HEK293T (cell line): ENCODE measurements at regions not wholly inside any gene's neighbourhood (a gene's known extent, or its start where the extent isn't known, plus 50 kb on each side); places are given as distances from the start of the nearest gene placed in this dataset.

Source experiments
- CTCF ChIA-PET: fragments of 350-600 bp; formaldehyde crosslinking; extraction: SDS; loops from one replicate; lab custom pipeline; 2021; ENCODE audit warnings: antibody characterized with exemption, inconsistent platforms; lab: Yijun Ruan, JAX
- POLR2A ChIA-PET: fragments of 350-600 bp; formaldehyde crosslinking; extraction: SDS; loops from one replicate; lab custom pipeline; 2020; ENCODE audit warnings: antibody characterized with exemption, inconsistent platforms; lab: Yijun Ruan, JAX
- DNase-seq: peaks from one replicate; pipeline ENCODE4 v3.0.0; 2012; ENCODE audit warnings: mixed read lengths; ENCODE audit errors: extremely low spot score
- ARNT ChIP-seq: fragments of 450-650 bp; IDR thresholded peaks from 2 replicates; pipeline ENCODE4 v1.6.1; 2017; ENCODE audit warnings: mild to moderate bottlenecking
- BHLHE40 ChIP-seq: fragments of 450-650 bp; IDR thresholded peaks from 2 replicates; pipeline ENCODE4 v1.6.1; 2016; ENCODE audit warnings: mild to moderate bottlenecking, moderate library complexity, borderline replicate concordance
- CTBP1 ChIP-seq: fragments of 450-650 bp; IDR thresholded peaks from 2 replicates; pipeline ENCODE4 v1.6.1; 2016; ENCODE audit warnings: borderline replicate concordance
- ELF4 ChIP-seq: fragments of 450-650 bp; IDR thresholded peaks from 2 replicates; pipeline ENCODE4 v1.6.1; 2017; ENCODE audit warnings: antibody characterized with exemption
- FOXA1 ChIP-seq: fragments of 450-650 bp; IDR thresholded peaks from 2 replicates; pipeline ENCODE4 v1.6.1; 2016; ENCODE audit warnings: mild to moderate bottlenecking
- FOXK2 ChIP-seq: fragments of 450-650 bp; IDR thresholded peaks from 2 replicates; pipeline ENCODE4 v1.6.1; 2016; ENCODE audit warnings: mild to moderate bottlenecking
- FOXM1 ChIP-seq: fragments of 450-650 bp; IDR thresholded peaks from 2 replicates; pipeline ENCODE4 v1.6.1; 2017; ENCODE audit warnings: mild to moderate bottlenecking, borderline replicate concordance
- HDGF ChIP-seq: fragments of 450-650 bp; IDR thresholded peaks from 2 replicates; pipeline ENCODE4 v1.6.1; 2017; ENCODE audit warnings: antibody characterized with exemption, borderline replicate concordance
- L3MBTL2 ChIP-seq: fragments of 450-650 bp; conservative IDR thresholded peaks from 2 replicates; pipeline ENCODE4 v1.6.1; 2016; ENCODE audit warnings: mild to moderate bottlenecking
- LEF1 ChIP-seq: fragments of 450-650 bp; IDR thresholded peaks from 2 replicates; pipeline ENCODE4 v1.6.1; 2017; ENCODE audit warnings: mild to moderate bottlenecking, borderline replicate concordance
- NFRKB ChIP-seq: fragments of 450-650 bp; IDR thresholded peaks from 2 replicates; pipeline ENCODE4 v1.6.1; 2016; ENCODE audit warnings: mild to moderate bottlenecking, moderate library complexity
- SP1 ChIP-seq: fragments of 450-650 bp; IDR thresholded peaks from 2 replicates; pipeline ENCODE4 v1.6.1; 2017
- SUZ12 ChIP-seq: fragments of 450-650 bp; IDR thresholded peaks from 2 replicates; pipeline ENCODE4 v1.6.1; 2016; ENCODE audit warnings: mild to moderate bottlenecking
- TARDBP ChIP-seq: fragments of 450-650 bp; IDR thresholded peaks from 2 replicates; pipeline ENCODE4 v1.6.1; 2016
- ZNF384 ChIP-seq: fragments of 450-650 bp; IDR thresholded peaks from 2 replicates; pipeline ENCODE4 v1.6.1; 2016
- TF ChIP-seq, protein P1 (sequence below): fragments of 450-650 bp; IDR thresholded peaks from 2 replicates; pipeline ENCODE4 v1.6.1; 2016

GRCh38 chr1:38641661-38642060 is 217.9 kb downstream of the RRAGC start:
- no peak for DNase-seq
- ChIA-PET POLR2A (no interaction called here), CTCF (no interaction called here)
- TF ChIP-seq SP1 (no peak), HDGF (no peak), TARDBP (no peak), FOXK2 (no peak), NFRKB (no peak), SUZ12 (no peak), ELF4 (no peak), ARNT (no peak)
- TF ChIP-seq, protein P1, sequence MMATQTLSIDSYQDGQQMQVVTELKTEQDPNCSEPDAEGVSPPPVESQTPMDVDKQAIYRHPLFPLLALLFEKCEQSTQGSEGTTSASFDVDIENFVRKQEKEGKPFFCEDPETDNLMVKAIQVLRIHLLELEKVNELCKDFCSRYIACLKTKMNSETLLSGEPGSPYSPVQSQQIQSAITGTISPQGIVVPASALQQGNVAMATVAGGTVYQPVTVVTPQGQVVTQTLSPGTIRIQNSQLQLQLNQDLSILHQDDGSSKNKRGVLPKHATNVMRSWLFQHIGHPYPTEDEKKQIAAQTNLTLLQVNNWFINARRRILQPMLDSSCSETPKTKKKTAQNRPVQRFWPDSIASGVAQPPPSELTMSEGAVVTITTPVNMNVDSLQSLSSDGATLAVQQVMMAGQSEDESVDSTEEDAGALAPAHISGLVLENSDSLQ, result no peak

DNA sequence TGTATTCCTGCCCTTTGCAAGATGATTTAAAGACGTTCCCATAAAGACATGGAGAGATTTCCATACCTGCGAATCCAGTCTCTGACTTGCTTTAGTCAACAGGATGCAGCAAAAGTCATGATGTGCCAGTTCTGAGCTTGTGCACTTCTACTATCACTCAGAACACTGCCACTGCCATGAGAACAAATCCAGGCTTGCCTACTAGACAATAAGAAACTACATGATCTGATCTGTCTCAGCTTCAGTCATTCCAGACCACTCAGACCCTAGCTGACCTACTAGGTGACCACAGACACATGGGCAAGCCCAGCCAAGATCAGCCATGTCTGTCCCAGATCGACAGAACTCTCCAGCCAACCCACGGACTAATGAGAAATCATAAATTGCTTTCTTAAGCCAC is 219.2 kb downstream of the RRAGC start:
- TF ChIP-seq ELF4 (no peak), BHLHE40 (no peak), LEF1 (no peak), ZNF384 (no peak), HDGF (no peak), NFRKB (no peak)
- POLR2A ChIA-PET, result no interaction called here
- CTCF ChIA-PET, result interaction anchor here (0.6 kb wide), 1 partner anchor 318 kb away, joined by 3 read pairs; no protein-coding TSS in a partner anchor

GRCh38 chr1:38628241-38628640 is 231.3 kb downstream of the RRAGC start:
- ChIA-PET POLR2A (no interaction called here), CTCF (interaction anchor here (1.2 kb wide), 1 partner anchor 190 kb away, joined by 3 read pairs; no protein-coding TSS in a partner anchor)
- TF ChIP-seq BHLHE40 (no peak), NFRKB (no peak), CTBP1 (no peak), SP1 (no peak), TARDBP (no peak), ARNT (no peak), LEF1 (no peak), ELF4 (no peak), FOXK2 (no peak), SUZ12 (no peak), FOXA1 (no peak), HDGF (no peak), FOXM1 (no peak), ZNF384 (no peak), L3MBTL2 (no peak)
- TF ChIP-seq, protein P1, result no peak

More for the DNA sequence above, 219.2 kb downstream of the RRAGC start:
- no peak for DNase-seq

DNA sequence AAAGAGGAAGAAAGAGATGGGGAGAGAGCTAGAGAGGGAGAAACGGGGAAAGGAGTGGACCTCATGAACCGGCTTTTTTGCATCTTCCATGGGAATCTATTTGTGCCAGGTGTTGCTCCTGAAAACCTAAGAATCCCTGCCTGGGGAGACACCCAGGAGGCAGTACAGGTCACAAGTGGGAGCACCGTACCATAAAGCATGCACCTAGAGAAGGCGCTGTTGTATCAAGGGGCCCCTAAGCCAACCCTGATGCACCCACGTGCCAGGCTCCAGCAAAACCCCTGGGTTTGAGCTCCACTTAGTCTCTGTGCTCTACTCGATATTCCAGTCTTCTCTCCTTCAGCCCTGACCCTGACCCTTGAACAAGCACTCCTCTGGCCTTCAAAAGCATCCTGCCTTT is 233.6 kb downstream of the RRAGC start:
- POLR2A ChIA-PET, result no interaction called here
- no peak for DNase-seq
- TF ChIP-seq, protein P1, result no peak
- TF ChIP-seq NFRKB, result no peak
- CTCF ChIA-PET, result no interaction called here

More at GRCh38 chr1:38628241-38628640, 231.3 kb downstream of the RRAGC start:
- no peak for DNase-seq

- POLR2A ChIA-PET, result no interaction called here
- TF ChIP-seq LEF1 (no peak), HDGF (no peak), FOXA1 (no peak), SP1 (no peak), FOXK2 (no peak), CTBP1 (no peak), TARDBP (no peak)
- CTCF ChIA-PET, result interaction anchor here (0.6 kb wide), 2 partner anchors 11 to 914 kb away, joined by 3 read pairs; no protein-coding TSS in a partner anchor
- DNase-seq, result no peak
Measured at GRCh38 chr1:38624336-38625039, 235.1 kb downstream of the RRAGC start.

DNA sequence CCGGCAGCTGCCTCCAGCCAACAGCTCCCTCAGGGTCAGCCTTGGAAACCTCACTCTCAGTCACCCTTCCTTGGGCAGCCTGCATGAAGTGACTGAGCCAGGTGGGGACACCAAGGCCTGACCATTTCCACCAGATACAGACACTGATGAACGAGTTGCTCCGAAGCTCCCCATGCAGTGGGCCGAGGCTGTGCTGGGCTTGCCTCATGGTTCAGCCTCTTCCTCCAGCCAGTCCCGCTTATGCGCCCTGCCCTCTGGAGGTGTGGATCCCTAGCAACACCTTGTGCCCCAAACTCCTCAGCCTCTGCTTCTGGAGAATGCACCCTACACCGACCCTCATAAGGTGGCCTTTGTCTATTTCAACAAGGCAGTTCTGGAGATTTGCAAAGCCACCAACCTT is 236.0 kb downstream of the RRAGC start:
- TF ChIP-seq BHLHE40, result no peak
- no peak for TF ChIP-seq FOXK2
- TF ChIP-seq, protein P1, result no peak
- TF ChIP-seq ZNF384, result no peak
- TF ChIP-seq SP1, result no peak
- no peak for TF ChIP-seq HDGF
- no peak for TF ChIP-seq SUZ12
- no peak for TF ChIP-seq FOXA1
- TF ChIP-seq NFRKB, result no peak
- TF ChIP-seq ELF4, result no peak
- TF ChIP-seq ARNT, result no peak
- no peak for TF ChIP-seq L3MBTL2
- POLR2A ChIA-PET, result no interaction called here
- CTCF ChIA-PET, result no interaction called here
- DNase-seq, result no peak
